ENCODE measurements at regions not wholly inside any gene's neighbourhood (a gene's known extent, or its start where the extent isn't known, plus 50 kb on each side); places are given as distances from the start of the nearest gene placed in this dataset.

GRCh38 chr14:94717808-94718207, 52.1 kb downstream of the GSC start:
- DNase-seq: no peak

GRCh38 chr14:94716976-94717375, 52.9 kb downstream of the GSC start:
- no peak for DNase-seq

GRCh38 chr14:94713115-94713514, 56.8 kb downstream of the GSC start:
- no peak for DNase-seq

GRCh38 chr14:94710731-94711130, 59.2 kb downstream of the GSC start:
- no peak for DNase-seq

GRCh38 chr14:94707494-94707893, 62.4 kb downstream of the GSC start:
- no peak for DNase-seq

- DNase-seq: no peak
These were observed 63.8 kb downstream of the GSC start for GRCh38 chr14:94706133-94706532.

GRCh38 chr14:94702629-94703028, 67.3 kb downstream of the GSC start:
- no peak for DNase-seq

GRCh38 chr14:94701861-94702370, 68.0 kb downstream of the GSC start:
- DNase-seq: no peak

- DNase-seq: no peak
These were observed 69.6 kb downstream of the GSC start for GRCh38 chr14:94700336-94700735.

GRCh38 chr14:94699831-94700230, 70.1 kb downstream of the GSC start:
- no peak for DNase-seq

- DNase-seq: no peak
These were observed 71.9 kb downstream of the GSC start for GRCh38 chr14:94697773-94698556.

GRCh38 chr14:94696518-94696917, 73.4 kb downstream of the GSC start:
- no peak for DNase-seq

- DNase-seq: no peak
These were observed 74.7 kb downstream of the GSC start for GRCh38 chr14:94695231-94695630.

- DNase-seq: no peak
These were observed 78.3 kb downstream of the GSC start for GRCh38 chr14:94691660-94692034.

GRCh38 chr14:94690896-94691659, 78.8 kb downstream of the GSC start:
- DNase-seq: no peak

- DNase-seq: no peak
These were observed 78.3 kb downstream of the SERPINA3 start for GRCh38 chr14:94690486-94690885.

GRCh38 chr14:94689985-94690400, 77.8 kb downstream of the SERPINA3 start:
- DNase-seq: no peak

- DNase-seq: no peak
These were observed 77.2 kb downstream of the SERPINA3 start for GRCh38 chr14:94689218-94689984.

GRCh38 chr14:94686511-94687160, 74.4 kb downstream of the SERPINA3 start:
- no peak for DNase-seq

- no peak for DNase-seq
These were observed 73.7 kb downstream of the SERPINA3 start for GRCh38 chr14:94685681-94686485.

GRCh38 chr14:94685166-94685581, 73.0 kb downstream of the SERPINA3 start:
- no peak for DNase-seq

- no peak for DNase-seq
These were observed 70.5 kb downstream of the SERPINA3 start for GRCh38 chr14:94682736-94683135.

All from AML-193 (cell line).